ENCODE measurements at regions not wholly inside any gene's neighbourhood (a gene's known extent, or its start where the extent isn't known, plus 50 kb on each side); places are given as distances from the start of the nearest gene placed in this dataset.

DNA sequence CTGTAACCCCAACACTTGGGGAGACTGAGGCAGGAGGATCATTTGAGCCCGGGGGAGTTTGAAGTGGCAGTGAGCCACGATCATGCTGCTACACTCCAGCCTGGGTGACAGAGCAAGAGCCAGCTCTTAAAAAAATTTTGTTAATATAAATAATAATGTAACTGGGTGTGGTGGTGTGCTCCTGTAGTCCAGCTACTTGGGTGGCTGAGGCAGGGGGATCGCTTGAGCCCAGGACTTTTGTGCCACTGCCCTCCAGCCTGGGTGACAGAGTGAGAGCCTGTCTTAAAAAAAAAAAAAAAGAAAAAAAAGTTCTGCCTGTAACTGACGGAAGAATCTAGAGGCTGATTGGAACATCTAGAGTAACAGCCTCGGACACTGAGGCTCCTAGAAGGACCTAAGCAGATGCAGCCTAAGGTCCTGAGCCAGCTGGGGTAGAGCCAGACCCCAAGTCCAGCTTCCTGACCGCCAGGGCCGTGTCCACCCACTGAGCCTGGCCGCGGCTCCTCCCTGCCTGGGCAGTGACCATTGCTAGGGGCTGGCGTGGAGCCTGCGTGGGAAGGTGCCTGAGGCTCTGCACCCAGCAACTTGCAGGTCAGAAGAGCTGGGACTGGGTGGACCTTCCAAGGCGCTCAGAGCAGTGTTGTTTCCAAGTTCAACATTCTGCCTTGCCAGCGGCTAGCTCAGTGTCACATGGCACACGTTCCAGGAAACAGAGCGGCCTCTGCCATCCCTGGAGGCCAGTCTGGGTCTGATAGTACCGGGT lies 209.4 kb upstream of the CIBAR2 start:
- no peak for DNase-seq (ENCODE audit: low read depth, low spot score)

DNA sequence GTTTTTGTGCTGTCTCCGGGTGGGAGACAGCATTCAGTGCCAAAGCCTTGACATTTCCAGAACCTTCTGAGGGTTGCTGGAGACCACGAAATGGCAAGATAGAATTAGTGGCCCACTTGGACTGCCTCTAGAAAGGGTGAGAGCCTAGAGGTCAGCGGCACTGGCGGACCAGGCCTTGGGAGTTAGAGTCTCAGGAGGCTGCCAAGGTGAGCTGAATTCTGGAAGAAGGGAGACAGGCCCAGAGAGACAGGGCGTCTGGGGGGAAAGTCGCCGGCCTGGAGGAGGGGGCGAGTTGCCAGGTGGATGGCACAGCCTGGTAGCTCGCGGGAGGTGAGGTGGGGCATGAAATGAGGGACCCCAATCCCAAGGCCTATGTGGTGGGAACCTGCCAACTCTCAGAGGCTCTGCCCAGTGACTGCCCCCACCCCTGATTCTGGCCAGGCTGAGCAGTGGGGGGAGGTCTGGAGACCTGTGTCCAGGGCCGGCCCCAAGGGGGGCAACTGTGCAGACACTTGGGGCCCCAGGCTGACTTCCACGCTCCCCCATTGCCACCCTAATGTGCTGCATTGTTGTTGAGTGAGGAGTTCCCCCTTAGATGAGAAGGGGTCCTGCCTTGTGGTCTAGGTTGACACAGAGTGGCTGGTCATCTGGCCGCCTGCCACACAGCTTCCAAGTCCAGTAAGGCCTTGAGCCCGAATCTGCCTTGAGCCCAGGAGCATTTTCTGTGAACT lies 211.1 kb upstream of the CIBAR2 start:
- DNase-seq (ENCODE audit: low read depth, low spot score), result no peak

DNA sequence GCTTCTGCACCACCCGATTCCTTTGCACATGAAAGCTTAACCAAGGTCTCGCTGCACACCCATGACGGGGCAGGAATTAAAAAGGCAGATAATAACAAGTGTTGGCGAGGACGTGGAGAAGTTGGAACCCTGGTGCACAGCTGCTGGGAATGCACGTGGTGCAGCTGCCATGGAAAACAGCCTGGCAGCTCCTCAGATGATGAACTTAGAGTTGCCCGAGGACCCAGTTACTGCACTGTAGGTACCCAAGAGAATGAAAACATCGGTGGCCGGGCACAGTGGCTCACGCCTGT lies 211.6 kb upstream of the CIBAR2 start:
- no peak for DNase-seq (ENCODE audit: low read depth, low spot score)

DNA sequence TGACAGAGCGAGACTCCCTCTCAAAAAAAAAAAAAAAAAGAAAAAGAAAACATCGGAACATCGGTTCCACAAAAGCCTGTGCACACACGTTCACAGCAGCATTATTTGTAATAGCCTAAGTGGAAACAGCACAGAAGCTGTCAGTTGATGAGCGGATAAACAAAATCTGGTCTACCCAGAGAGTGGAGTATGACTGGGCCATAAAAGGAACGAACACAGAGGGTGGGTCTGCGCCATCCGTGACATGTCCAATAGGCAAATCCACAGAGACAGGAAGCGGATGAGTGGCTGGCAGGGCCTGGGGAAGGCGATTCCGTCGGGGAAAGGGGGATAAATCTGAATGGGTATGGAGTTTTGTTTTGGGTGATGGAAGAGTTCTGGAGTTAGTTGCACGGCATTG lies 212.2 kb upstream of the CIBAR2 start:
- no peak for DNase-seq (ENCODE audit: low read depth, low spot score)

DNA sequence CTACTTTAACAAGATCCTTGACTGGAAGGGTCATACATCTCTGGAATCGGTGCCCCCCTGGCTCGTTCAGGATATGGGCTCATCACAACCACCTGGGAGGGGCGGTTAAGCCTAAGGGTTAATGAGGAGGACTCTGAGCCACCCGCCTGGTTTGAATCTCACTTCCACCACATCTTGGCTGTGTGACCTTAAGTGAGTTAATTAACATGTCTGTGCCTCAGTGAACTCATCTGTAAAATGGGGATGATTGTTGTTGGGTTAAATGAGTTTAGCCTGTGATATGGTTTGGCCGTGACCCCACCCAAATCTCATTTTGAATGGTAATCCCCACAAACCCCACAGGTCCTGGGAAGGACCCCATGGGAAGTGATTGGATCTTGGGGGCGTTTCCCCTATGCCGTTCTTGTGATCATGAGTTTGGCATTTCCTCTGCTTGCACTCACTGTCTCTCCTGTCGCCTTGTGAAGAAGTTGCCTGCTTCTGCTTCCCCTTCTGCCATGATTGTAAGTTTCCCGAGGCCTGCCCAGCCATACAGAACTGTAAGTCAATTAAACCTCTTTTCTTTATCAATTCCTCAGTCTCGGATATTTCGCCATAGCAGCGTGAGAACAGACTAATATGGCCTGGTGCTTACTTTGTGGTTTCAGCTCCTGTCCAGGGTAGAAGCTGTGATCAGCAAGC lies 214.0 kb upstream of the CIBAR2 start:
- no peak for DNase-seq (ENCODE audit: low read depth, low spot score)

DNA sequence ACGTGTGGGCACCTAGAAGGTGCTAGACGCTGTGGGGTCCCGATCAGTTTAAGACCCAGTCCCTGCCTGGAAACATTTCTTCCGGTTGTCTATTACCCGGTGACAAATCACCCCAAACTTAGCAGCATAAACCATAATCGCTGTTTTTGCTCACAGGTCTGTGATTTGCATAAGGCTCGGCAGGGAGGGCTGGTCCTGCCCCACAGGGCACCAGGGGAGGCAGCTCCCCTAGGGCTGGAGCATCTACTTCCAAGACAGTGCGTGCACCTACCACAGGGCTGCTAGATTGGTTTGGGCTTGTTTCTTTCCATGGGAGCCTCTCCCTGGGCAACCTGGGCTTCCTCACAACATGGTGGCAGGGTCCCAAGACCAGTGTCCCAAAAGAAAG lies 214.5 kb upstream of the CIBAR2 start:
- no peak for DNase-seq (ENCODE audit: low read depth, low spot score)

DNA sequence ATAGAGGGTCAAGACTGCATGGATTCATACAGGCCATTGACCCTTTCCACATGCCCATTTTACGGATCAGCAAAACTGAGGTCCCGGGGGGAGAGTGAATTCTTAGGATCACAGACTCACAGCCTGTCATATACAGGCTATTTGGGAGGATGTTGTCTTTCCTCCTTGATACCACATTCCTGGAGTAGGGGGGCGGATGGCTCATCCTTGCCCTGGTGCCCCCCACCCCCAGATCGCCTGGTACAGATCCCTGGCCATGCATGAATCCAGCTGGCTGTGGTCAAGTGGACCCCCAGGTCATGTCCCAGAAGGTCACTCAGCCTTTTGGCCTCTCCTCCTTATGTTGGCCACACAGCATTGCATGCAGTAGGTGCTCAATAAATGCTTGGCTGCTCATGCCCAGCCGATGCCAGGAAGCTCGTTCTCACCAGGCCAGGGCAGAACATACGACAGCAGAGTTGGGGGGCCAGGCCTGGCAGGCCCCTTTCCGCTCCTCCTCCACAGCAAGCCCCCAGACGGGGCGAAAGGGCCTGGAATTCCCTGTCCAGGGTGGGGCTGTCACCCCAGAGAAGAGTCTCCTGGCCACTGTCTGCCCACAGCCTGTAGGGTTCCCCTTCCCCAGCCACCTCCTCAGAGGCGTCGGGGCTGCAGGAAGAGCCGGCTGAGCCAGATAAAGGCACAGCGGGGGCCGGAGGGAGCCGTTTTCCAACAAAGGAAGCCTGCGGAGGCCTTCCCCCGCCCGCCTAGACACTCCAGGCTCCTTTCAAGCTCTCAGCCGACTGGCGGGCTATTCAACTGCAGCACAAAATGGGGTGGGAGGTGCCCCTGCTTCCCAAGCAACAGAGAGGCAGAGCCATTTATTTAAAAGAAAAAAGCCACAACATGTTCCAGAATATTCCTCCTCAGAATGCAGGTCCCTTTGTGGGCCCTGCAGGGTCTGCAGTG lies 215.7 kb upstream of the CIBAR2 start:
- no peak for DNase-seq (ENCODE audit: low read depth, low spot score)

DNA sequence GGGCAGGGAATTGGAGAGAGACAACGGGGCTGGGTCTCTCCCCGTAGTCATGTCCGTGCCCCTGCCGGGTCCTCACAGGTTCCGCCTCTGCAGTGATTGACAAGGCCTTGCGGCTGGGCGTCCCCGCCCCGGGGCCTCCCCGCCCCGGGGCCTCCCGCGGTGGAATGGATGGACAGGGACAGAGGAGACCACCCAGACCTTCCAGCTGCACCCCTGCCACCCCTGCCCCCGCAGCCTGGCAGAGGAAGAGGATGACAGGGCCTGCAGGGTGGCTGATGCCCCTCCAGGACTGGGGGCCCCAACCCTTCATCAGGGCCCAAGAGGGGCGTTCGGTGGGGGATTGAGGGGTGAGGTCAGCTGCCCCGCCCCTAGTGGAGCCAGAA lies 216.4 kb upstream of the CIBAR2 start:
- no peak for DNase-seq (ENCODE audit: low read depth, low spot score)

DNA sequence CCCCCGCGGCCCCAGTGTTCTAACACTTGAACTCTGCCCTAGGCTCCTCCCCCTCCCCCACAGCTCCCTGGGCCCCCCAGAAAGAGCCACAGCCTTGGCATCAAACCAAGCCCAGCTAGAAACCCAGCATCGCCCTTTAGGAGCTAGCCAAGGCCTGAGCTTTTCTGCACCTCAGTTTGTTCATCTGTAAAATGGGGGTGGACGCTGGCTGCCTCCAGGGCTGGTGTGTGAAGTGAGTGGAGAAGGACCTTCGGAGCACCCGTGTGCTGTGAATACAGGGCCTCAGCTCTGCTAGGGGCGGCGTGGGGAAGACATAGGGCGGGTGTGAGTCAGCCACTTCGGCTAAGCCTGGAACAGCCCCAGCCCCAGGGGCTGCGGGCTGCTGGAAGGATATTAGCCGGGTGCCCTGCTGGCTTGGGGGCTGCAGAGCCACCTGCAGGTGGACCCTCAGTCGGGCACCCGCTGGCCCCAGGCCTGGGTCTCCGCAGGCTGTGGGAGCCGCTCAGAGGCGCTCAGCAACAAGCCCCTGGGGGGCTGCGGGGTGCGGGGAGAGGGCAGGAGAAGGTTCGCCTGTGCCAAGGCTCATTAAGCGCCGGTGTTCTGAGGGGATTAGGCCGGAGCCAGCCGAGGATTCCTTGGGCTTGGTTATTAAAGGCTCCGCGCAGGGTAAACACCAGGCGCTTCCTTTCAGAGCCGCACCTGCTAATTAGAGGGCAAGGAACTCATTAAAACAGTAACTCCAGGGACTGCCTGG lies 217.0 kb upstream of the CIBAR2 start:
- no peak for DNase-seq (ENCODE audit: low read depth, low spot score)

DNA sequence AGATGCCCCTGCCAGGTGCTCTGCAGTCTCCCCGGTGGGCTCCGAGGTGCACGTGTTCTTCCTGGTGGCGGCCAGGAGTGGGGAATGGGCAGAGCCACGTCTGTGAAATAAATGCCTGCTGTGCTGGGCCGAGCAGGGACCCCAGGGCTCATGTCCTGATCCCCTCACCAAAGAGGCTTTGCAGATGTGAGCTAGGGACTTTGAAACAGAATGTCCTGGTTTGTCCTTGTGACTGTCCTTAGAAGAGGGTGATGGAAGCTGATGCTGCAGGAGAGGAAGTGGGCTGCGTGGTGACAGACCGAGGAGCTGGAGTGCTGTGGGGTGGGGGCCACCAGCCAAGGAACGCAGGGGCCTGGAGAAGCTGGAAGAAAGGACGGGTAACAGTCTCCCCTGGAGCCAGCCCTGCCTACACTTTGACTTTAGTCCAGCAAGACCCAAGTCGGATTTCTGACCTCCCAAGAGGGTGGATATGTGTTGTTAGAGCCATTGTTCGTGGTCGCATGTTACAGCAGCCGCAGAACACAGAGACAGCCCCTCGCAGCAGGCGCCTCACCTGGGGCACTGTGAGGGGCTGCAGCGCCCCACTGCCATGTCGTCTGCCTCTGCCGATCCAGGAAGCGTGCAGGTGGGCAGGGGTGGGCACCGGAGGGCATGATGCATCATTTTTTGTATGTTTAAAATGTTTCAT lies 217.9 kb upstream of the CIBAR2 start:
- no peak for DNase-seq (ENCODE audit: low read depth, low spot score)

DNA sequence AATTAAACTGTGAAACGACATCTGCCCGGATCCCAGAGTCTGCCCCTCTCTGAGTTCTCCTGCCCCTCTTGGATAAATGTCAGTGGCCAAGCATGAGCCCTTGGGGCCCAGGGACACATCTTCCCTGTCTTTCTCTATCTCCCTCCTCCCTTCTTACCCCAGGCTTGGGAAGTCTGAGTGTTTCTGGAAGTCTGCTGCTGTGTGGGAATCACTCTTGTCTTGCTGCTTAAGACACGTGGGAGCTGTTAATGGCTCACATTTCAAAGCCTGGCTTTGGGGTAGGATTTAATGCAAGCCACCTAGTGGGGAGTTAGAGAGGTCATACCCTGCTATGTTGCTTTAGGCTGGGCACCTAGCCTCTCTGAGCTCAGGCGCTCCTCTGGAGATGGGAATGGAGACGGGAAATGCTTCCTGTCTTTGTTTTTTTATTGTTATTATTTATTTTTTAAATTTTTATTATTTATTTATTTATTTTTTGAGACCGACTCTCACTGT lies 218.5 kb upstream of the CIBAR2 start:
- no peak for DNase-seq (ENCODE audit: low read depth, low spot score)

DNA sequence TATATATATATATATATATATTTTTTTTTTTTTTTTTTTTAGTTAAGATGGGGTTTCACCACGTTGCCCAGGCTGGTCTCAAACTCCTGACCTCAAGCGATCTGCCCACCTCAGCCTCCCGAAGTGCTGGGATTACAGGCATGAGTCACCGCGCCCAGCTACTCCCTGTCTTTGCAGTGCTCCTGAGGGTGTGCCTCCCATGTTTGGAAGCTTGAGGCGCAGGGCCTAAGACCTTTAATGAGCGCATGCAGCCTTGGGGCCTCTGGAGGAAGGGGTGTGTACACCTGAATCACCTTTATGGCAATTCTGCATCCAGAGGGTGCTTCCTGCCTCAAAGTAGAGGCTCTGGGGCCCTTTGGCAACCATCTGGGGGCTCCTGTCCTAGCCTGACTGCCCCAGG lies 219.4 kb upstream of the CIBAR2 start:
- no peak for DNase-seq (ENCODE audit: low read depth, low spot score)

DNA sequence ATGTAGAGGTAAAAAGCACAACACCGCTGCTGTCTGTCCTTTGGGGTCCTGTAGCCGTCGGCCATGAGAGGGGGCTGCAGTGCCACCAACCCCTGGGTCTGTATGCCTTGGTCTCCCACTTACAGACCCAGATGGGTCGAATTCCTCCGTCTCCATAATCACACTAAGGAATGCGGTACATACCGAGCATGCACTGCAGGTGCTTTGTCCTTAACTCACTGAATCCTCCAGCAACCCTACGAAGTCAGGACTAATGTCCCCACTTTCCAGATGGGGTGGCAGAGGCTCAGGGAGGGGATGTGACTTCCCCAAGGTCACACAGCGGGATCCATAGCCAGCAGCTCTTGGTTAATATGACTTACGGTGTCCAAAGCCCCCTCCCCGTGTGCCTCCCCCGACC lies 219.9 kb upstream of the CIBAR2 start:
- no peak for DNase-seq (ENCODE audit: low read depth, low spot score)

DNA sequence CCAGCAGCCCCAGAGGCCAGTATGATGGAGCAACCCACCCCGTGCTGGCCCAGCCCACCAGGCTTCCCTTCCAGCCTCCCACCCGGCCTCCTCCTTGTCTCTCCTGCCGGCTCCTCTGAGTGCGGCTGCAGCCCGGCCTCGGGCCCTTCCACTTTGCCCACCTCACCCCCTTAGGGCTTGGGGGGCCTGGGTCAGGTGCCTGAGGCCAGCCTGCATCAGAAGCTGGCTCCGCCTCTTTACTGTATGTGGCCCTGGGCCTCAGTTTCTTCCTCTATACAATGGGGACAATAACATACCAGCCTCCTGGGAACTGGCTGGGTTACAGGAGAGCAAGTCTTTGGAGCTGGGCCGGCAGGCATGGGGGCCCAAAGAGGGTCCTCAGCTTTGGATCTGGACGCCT lies 221.1 kb upstream of the CIBAR2 start:
- DNase-seq (ENCODE audit: low read depth, low spot score), result no peak

DNA sequence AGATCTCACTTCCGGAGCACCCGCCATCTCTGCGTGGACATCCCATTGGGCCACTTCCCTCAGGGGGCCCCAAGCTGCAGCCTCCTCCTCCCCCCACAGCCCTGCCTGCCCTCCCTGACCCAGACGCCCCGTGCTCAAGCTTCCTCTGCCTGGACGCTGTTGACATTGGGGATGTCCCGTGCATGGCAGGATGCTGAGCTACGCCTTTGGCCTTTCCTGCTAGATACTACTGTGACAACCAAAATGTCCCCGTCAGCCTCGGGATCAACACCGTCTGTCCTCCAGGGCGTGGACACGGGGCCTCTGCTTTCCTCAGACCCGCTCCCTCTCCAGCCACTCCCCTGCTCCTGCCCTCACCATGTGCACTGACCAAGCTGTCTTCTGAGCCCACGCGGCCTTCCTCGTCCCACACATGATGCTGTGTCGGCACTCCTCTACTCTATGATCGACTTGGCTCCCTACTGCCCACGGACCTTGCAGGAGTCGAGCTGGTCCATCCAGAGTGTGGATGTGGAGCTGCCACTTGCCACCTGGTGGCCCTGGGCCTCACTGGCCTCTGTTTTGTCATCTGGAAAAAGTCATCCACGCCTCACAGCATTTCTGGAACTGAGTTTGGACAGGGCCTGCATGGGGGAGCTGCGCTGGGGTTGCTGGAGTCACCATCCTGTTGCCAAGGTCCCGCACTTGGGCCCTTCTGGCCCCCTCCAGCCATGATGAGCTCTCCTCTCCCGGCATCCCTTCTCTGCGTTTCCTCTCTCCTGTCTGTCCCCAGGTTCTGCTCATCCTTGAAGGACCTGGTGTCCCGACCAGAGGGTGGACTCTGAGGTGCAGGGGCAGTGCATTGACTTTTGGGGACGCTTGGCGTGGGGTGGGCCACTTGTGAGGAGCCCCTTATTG lies 221.7 kb upstream of the CIBAR2 start:
- DNase-seq (ENCODE audit: low read depth, low spot score), result no peak

DNA sequence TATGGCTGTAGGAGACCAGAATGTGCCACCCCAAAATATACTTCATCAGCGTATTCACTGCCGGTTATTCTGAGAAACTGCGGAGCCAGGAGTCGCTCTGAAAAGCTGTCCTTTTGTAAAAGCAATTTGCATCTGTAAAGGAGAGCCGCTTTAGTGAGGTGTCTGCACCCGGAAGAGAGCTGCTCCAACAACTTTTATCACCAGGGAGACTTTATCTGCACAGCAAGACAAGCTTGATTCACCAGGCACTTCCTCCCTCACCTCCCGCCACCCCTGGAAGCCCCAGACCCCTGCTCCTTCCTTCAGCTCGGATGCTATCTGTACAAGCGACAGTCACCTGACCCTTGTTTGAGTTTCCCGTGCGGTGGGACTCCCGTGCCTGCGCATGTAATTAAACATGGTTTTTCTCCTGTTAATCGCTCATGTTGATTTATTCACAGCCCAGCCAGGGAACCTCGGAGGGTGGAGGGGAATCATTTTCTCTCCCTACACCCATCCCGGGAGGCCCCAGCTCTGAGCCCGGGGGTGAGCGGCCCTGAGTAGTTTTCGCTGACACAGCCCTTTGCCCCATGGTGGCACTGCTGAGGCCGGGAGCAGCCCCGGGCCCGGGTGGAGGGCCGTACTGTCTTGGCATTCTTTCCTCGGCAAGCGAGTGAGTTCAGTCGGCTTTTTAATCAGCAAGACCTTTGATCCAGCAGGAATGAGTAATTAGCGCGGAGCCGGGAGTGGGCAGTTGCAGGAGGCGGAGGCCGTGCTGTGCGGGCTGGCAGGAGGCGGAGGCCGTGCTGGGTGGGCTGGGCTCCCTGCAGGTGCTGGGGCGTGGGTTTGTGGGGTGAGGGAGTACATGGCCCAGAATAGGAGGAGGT lies 222.7 kb upstream of the CIBAR2 start:
- DNase-seq (ENCODE audit: low read depth, low spot score), result no peak

DNA sequence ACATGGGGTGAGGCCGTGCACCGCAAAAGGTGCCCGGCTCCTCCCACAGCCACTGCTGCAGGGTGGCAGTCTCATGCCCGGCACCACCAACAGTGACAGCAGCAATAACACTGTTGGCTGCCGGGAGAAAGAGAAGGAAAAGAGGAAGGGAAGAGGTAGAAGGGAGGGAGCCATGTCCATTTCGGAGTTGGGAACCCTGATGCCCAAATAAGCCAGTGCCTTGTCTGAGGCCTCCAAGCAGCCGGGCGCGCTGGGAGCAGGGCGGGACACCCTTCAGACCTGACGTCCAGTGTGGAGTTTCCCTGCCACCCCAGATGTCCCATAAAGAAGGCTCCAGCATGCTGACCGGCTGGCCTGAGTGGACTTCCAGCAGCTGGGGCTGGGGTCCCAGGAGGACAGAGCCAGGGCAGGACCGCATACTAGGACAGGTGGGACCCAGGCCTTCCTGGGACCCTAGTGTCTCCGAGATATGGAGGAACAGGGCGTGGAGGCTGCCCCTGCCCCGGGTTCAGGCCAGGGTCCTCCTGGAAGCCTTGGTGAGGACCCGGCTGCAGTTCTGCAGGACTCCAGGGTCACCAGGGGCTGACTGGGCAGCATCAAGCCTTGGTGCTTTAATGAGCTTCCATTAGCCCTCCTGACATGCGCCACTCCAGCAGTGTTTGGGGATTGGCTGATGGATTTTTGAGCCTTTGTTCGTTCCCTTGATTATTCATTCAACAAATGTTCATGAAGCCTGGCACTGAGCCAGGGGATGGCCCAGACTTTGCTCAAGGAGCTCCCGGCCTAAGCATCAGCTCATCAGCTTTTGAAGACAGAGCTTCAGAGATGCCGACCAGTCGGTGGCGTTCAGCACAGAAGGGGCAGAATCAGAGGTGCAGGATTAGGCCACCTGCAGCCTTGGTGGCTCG lies 223.6 kb upstream of the CIBAR2 start:
- DNase-seq (ENCODE audit: low read depth, low spot score), result no peak
